Psoas muscle (tissue), 7 donors: ENCODE measurements at regions not wholly inside any gene's neighbourhood (a gene's known extent, or its start where the extent isn't known, plus 50 kb on each side); places are given as distances from the start of the nearest gene placed in this dataset.

Source experiments
- ATAC-seq, 4 donors: fragments of 200-7000 bp; cut with Tn5 transposase; one replicate each; pipeline ENCODE4 v1.9.1; 2020; ENCODE audit warnings: moderate library complexity in 3 of 4, mild to moderate bottlenecking in 2 of 4
- DNase-seq, 2 donors: peaks; one replicate each; pipeline ENCODE4 v3.0.0-alpha.2; 2020
- H3K27ac ChIP-seq: fragments of 200-600 bp; one replicate; pipeline ENCODE4 v1.8.0; 2022
- H3K27me3 ChIP-seq, 3 donors: fragments of 200-600 bp in 1 of 3; one replicate each; pipeline versions ENCODE4 v1.6.1 to v1.8.0; 2013 to 2022; ENCODE audit warnings: low read length in 2 of 3, mild to moderate bottlenecking in 2 of 3, moderate library complexity in 1 of 3; ENCODE audit not compliant: insufficient read depth in 3 of 3
- H3K36me3 ChIP-seq, 2 donors: fragments of 200-600 bp in 1 of 2; one replicate each; pipeline versions ENCODE4 v1.6.1 to v1.8.0; 2013 to 2022; ENCODE audit warnings: low read depth in 1 of 2, mild to moderate bottlenecking in 1 of 2, moderate library complexity in 1 of 2; ENCODE audit not compliant: insufficient read depth in 1 of 2
- H3K4me1 ChIP-seq: fragments of 200-600 bp; one replicate; pipeline ENCODE4 v1.8.0; 2022
- H3K4me3 ChIP-seq: fragments of 200-600 bp; one replicate; pipeline ENCODE4 v1.8.0; 2022; ENCODE audit warnings: mild to moderate bottlenecking
- H3K9me3 ChIP-seq: fragments of 200-600 bp; one replicate; pipeline ENCODE4 v1.8.0; 2022
- CTCF ChIP-seq: fragments of 200-600 bp; IDR thresholded peaks from one replicate; pipeline ENCODE4 v1.8.0; 2022; ENCODE audit warnings: antibody characterized with exemption
- WGBS, 3 donors: extraction: QIAGEN DNeasy Blood & Tissue Kit; methylation state at CpG; one replicate each; pipeline versions ENCODE4 v1.1.6 to v1.1.7; 2013; 5-methylcytosine and 5-hydroxymethylcytosine counted together
- intact Hi-C, 2 donors: fragments of 100-400 bp; cut with DNase I; formaldehyde crosslinking; loops; one replicate each; pipeline versions ENCODE4 v1.11.0 to v1.14.2; 2022
- donor health status: healthy with polysubstance abuse.
- donor health status: DM: no; HTN: no; CAD: no; lungs with moderate emphysema.
- donor health status: Bipolar disorder and iron deficiency.
- donor health status: healthy.
- donor health status: DM: yes; HTN: yes; CAD: no.
- donor health status: DM: no; HTN: no; CAD: no.
- donor health status: DM: yes; HTN: yes; CAD: no.

GRCh38 chrX:40182615-40183014 lies 84.9 kb upstream of the BCOR start:
- no peak for ATAC-seq

GRCh38 chrX:40182095-40182494 lies 84.3 kb upstream of the BCOR start:
- DNase-seq (no peak), ATAC-seq (no peak)
- TF ChIP-seq CTCF: no peak
- H3K27ac ChIP-seq: no peak overlapping the region
- peaks cover 0 to 12% (median 0%) of the 10 kb centered on the region in 3 donors for H3K27me3 ChIP-seq
- H3K4me3 ChIP-seq: no peak overlapping the region
- no peaks in the 10 kb centered on the region for H3K4me1 ChIP-seq
- H3K9me3 ChIP-seq: peaks cover 14% of the 10 kb centered on the region
- 86 to 90% (median 89%) methylated on average over 7 of the region's 7 CpGs for WGBS, 3 donors
- no peaks in the 10 kb centered on the region for H3K36me3 ChIP-seq
- intact Hi-C loops: loop anchor here in 1 of 2 donors (5.0 kb wide), 1 partner anchor 85 kb away; no protein-coding TSS in a partner anchor

More at GRCh38 chrX:40182615-40183014, 84.9 kb upstream of the BCOR start:
- DNase-seq: no peak
- Histone ChIP-seq H3K9me3 (peaks cover 14% of the 10 kb centered on the region), H3K4me1 (no peaks in the 10 kb centered on the region), H3K27ac (no peak overlapping the region), H3K36me3 (no peaks in the 10 kb centered on the region), H3K27me3 (peaks cover 0 to 8% (median 0%) of the 10 kb centered on the region in 3 donors), H3K4me3 (no peak overlapping the region)
- TF ChIP-seq CTCF: no peak
- WGBS, 3 donors: 59 to 97% (median 62%) methylated on average over 2 of the region's 2 CpGs
- intact Hi-C loops: loop anchor here in 1 of 2 donors (5.0 kb wide), 1 partner anchor 85 kb away; no protein-coding TSS in a partner anchor

- H3K27ac ChIP-seq: no peak overlapping the region
- H3K27me3 ChIP-seq: peaks cover 0 to 38% (median 0%) of the 10 kb centered on the region in 3 donors
- DNase-seq (no peak), ATAC-seq (no peak)
- no peaks in the 10 kb centered on the region for H3K9me3 ChIP-seq
- no peak overlapping the region for H3K4me3 ChIP-seq
- TF ChIP-seq CTCF: no peak
- no peaks in the 10 kb centered on the region for H3K36me3 ChIP-seq
- WGBS, 3 donors: 56 to 75% (median 71%) methylated on average over 7 of the region's 7 CpGs
- peaks cover 4% of the 10 kb centered on the region for H3K4me1 ChIP-seq
- intact Hi-C loops: loop anchor here in 1 of 2 donors (10.0 kb wide), 1 partner anchor 364 kb away; no protein-coding TSS in a partner anchor
Observed at GRCh38 chrX:40179283-40179682, 81.5 kb upstream of the BCOR start.

GRCh38 chrX:40177942-40178715 lies 80.4 kb upstream of the BCOR start:
- no peaks in the 10 kb centered on the region for H3K36me3 ChIP-seq
- H3K9me3 ChIP-seq: no peaks in the 10 kb centered on the region
- no peak for TF ChIP-seq CTCF
- no peak overlapping the region for H3K27ac ChIP-seq
- H3K27me3 ChIP-seq: peaks cover 0 to 50% (median 0%) of the 10 kb centered on the region in 3 donors
- peaks cover 10% of the 10 kb centered on the region for H3K4me1 ChIP-seq
- H3K4me3 ChIP-seq: no peak overlapping the region
- ATAC-seq (no peak), DNase-seq (no peak)
- WGBS, 3 donors: 47 to 60% (median 59%) methylated on average over 14 of the region's 14 CpGs
- intact Hi-C loops: loop anchor here (2.0 to 10.0 kb wide), 2 partner anchors 363 to 447 kb away; no protein-coding TSS in a partner anchor
